Lower lobe of right lung (tissue), 2 donors: ENCODE measurements at regions not wholly inside any gene's neighbourhood (a gene's known extent, or its start where the extent isn't known, plus 50 kb on each side); places are given as distances from the start of the nearest gene placed in this dataset.

Experiments used
- ATAC-seq, 2 donors: fragments of 200-7000 bp; cut with Tn5 transposase; one replicate each; pipeline ENCODE4 v1.9.1; 2020 to 2022; ENCODE audit warnings: mild to moderate bottlenecking in 2 of 2, moderate library complexity in 2 of 2
- DNase-seq: peaks from one replicate; pipeline ENCODE4 v3.0.0-alpha.2; 2020
- H3K27ac ChIP-seq: fragments of 200-600 bp; one replicate; pipeline ENCODE4 v1.8.0; 2022
- H3K27me3 ChIP-seq: fragments of 200-600 bp; one replicate; pipeline ENCODE4 v1.8.0; 2022; ENCODE audit warnings: low read depth
- H3K36me3 ChIP-seq: fragments of 200-600 bp; one replicate; pipeline ENCODE4 v1.8.0; 2022; ENCODE audit warnings: mild to moderate bottlenecking
- H3K4me1 ChIP-seq: fragments of 200-600 bp; one replicate; pipeline ENCODE4 v1.8.0; 2022
- H3K4me3 ChIP-seq: fragments of 200-600 bp; one replicate; pipeline ENCODE4 v1.8.0; 2022; ENCODE audit warnings: mild to moderate bottlenecking
- H3K9me3 ChIP-seq: fragments of 200-600 bp; one replicate; pipeline ENCODE4 v1.8.0; 2022
- intact Hi-C: fragments of 100-400 bp; cut with DNase I; formaldehyde crosslinking; loops from one replicate; pipeline ENCODE4 v1.11.0; 2022
- TF ChIP-seq, protein P1 (sequence below): fragments of 200-600 bp; IDR thresholded peaks from one replicate; pipeline ENCODE4 v1.8.0; 2022; ENCODE audit warnings: antibody characterized with exemption, mild to moderate bottlenecking
- donor health status: DM: no; HTN: yes; CAD: no; lungs with severe emphysema.

DNA sequence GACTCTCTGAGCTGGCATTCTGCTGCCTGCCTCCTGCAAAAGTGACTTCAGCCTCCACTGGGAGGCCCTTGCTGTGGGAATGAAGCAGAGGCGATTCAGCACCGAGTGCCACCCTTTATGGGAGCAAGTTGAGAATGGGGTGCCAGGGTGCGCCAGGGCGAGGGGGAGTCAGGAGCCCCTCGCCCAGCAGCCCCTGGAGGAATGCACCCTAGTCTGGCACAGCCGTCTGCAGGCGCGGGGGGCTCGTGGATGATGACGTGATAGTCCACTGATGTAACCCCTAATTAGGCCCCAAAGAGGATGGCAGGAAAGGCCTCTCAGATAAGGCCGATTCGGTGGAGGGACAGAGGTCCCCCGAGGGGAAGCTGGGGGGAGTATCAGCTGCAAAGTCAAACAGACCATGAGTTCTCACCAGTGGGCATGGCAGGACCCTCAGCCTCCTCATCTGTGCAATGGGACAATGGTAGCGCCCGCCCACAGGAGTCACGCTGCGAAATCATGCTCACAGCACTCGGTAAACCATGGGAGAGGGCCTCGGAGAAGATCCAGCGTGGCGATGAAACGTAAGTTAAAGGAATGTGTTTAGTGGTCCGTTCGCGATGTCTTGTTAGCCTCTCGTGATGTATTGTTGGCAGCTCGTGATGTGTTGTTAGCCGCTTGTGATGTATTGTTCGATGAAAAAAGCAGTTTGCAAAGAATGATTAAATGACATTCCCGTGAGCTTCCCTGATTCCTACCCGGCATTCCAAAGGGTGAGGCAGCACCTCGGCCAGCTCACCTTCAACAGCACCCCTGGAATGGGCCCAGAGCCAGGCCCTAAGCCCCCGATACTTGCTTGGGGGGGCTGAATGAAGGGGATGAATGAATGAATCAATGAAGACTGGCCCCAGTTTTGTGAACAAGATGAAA, 49.7 kb upstream of the NOTCH1 start:
- Histone ChIP-seq H3K36me3 (no peaks in the 10 kb centered on the region), H3K9me3 (no peaks in the 10 kb centered on the region), H3K27me3 (no peaks in the 10 kb centered on the region), H3K4me3 (no peak overlapping the region), H3K4me1 (peaks cover 10% of the 10 kb centered on the region), H3K27ac (no peak overlapping the region)
- intact Hi-C loops = no loop called here
- DNase-seq (no peak), ATAC-seq (no peak)
- TF ChIP-seq, protein P1, sequence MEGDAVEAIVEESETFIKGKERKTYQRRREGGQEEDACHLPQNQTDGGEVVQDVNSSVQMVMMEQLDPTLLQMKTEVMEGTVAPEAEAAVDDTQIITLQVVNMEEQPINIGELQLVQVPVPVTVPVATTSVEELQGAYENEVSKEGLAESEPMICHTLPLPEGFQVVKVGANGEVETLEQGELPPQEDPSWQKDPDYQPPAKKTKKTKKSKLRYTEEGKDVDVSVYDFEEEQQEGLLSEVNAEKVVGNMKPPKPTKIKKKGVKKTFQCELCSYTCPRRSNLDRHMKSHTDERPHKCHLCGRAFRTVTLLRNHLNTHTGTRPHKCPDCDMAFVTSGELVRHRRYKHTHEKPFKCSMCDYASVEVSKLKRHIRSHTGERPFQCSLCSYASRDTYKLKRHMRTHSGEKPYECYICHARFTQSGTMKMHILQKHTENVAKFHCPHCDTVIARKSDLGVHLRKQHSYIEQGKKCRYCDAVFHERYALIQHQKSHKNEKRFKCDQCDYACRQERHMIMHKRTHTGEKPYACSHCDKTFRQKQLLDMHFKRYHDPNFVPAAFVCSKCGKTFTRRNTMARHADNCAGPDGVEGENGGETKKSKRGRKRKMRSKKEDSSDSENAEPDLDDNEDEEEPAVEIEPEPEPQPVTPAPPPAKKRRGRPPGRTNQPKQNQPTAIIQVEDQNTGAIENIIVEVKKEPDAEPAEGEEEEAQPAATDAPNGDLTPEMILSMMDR = no peak
